HUDEP-2 (cell line): ENCODE measurements at regions not wholly inside any gene's neighbourhood (a gene's known extent, or its start where the extent isn't known, plus 50 kb on each side); places are given as distances from the start of the nearest gene placed in this dataset.

Source experiments
- DNase-seq, 76 experiments: peaks; one replicate each; lab custom pipeline; 2025; ENCODE audit not compliant: unreplicated experiment in 76 of 76; lab: John Stamatoyannopoulos, UW

DNA sequence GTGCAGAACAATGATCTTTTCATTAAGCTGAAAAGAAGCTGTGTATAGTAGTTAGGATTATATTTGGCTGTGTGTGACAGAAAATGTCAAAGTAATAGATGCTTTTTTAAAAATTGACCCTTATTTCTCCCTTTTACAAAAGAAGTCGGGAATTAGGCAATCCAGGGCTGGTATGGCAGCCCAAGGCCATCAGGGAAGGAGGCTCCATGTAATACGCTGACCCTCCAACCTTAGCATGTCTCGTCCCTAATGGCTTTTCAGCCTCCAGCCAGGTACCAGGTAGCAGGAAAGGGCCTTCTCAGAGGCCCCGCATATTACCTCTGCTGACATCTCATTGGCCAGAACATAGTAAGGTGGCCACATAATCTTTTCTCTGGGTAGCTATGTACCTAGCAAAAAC, 79.7 kb downstream of the VCPKMT start:
- DNase-seq: no peak

DNA sequence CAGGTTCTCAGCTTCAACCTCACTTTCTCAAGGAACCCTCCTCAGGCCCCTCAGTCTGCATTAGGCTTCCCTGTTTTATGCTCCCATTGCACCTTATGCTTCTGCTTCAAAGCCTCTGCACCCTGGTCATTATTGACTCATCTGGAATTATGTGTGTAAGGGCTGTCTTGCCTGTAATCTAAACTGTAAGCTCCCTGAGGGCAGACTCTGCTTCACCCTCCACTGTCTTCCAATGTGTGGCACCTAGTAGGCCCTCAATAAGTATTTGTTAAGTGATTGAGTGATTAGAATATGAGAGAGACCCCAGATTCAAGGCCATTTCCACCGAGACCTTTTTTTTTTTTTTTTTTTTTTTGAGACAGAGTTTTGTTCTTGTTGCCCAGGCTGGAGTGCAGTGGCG, 79.1 kb downstream of the VCPKMT start:
- no peak for DNase-seq

DNA sequence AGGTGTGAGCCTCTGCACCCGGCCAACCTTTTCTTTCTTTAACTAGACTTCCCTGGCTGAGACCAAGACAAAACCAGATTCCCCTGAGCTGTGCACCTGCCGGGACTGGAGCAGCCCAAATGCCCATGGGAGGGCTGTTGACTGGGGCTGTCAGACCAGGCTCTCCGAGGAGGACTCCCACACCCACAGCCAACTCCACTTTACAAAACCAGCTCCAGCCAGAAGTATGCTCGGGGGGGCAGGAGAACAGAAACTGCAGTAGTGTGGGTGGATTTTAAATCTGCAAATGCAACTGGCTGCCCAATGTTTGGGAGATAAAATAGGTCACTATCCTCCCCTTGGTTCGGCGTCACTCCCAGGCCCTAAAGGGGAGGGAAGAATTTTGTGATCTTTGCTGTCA, 78.5 kb downstream of the VCPKMT start:
- DNase-seq: peak in 68 of 76 experiments; percentile 5 to 83 (median 45)

DNA sequence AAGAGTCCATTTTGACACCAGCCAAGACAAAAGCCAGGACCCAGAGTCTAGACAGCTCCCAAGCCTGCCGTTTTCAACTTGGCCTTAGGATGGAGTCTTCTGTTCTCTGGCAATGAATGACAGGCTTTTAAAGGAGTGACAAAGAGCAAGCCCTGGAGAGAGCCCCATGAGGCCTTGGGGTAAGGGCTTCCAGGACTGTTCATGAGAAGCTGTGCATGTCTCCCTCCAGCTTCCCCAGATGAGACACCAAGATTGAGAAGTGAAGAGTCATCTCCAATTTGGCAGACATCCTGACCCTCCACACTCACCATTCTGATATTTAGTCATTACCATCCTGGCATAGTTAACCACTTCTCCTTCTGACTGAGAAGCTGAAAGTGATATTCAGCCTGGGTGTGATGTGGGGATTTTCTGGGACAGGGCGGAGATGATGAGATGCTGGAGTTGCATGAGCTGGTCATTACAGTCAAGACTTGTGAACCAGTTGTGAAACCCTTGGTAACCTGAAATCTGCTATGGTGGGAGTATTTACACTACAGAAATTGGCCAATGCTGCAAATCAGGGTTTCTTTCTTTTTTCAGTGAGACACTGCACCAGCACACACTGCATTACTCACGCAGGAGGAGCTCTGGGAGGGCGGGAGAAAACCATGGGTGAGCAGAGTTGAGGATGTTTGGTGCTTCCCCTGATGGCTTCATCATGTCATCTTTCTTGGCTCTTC, 77.8 kb downstream of the VCPKMT start:
- DNase-seq: peak in 72 of 76 experiments; percentile 23 to 88 (median 64)

DNA sequence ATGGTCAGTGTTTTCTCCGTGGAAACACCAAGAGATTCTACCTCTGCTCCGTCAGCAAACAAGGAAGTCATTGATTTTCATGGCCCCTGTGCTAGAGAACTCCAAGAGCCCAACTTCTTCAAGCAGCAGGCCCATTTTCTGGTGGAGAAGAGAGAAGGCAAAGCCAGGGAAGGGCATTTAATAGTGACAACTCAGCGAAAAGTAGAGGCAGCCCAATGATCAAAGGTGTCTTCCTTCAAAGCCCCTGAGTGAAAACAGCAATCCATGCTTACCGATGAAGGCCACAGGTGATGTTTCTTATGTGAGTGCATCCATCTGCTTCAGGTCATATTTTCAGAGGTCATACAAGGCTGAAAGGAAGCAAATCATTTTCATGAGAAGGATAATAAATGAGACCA, 77.3 kb downstream of the VCPKMT start:
- DNase-seq: no peak

DNA sequence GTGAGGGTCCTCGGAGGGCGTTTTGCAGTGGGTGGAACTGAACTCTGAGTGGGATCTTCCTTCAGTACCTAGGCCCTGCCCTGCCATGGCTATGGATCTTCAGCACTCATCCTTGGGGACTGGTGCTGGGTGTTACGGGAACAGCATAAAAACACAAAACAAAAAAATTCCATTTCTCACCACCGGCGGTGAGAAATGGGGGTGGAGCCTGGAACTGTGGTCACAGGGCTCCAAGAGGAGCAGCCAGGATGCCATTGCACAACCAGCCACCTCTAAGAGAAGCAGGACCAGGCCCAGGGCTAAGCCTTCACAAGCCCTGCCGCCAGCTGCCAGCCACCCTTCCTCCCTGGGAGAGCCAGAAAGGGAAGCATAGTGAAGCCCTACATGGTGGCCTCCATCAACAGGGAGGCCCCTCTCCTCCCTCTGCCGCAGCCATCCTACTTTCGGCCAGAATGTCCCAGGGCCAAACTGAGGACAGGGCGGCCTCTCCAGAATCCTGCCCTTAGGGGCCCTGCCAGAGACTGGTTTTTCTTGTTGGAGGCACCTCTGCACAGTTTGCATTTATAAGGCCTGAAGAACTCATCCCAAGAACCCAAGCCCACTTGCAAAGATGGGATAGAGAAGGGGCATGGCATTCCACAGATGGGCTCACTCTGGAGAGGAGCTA, 76.5 kb downstream of the VCPKMT start:
- no peak for DNase-seq

DNA sequence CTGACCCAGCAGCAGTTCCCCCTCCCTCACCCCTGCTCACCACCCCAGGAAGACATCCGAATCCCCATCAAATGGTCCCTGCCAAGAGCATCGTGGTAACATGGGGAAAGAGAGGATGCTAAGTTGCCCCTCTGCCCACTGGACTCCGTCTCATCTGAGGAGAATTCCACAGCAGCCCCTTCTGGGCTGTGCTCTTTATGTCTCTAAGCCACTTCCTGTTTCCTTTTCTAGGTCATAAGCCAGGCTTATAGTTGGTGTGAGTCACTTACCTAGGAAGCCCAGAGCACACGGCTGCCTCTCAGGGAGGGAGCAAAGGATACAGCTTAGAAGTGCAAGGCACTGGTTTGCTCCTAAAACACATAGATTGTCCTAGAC, 76.0 kb downstream of the VCPKMT start:
- DNase-seq: no peak

DNA sequence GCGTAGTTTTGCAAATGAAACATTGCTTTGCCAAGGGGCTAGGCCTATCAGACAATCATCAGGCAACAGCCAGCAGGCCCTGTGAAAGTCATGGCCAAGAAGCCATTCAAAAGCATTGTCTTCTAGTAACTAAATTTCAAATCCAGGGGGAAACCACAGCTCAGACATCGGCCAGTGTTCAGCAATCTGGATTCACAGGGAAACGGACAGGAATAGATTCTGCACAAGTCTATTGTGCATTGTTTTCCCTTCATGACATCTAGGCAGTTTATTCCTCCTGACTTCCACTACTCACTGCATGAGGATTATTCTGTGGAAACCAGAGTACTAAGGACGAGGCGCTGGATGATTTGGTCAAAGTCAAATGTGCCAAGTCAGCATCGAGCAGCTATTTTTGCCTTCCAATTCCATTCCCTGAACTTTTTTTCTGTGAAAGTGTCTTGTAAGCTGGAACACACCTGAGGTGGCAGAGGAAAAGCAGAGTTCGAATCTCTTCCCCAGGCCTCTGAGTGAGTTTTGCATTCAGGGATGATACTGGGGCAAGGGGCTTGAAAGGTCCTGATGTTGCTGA, 75.4 kb downstream of the VCPKMT start:
- DNase-seq: no peak

DNA sequence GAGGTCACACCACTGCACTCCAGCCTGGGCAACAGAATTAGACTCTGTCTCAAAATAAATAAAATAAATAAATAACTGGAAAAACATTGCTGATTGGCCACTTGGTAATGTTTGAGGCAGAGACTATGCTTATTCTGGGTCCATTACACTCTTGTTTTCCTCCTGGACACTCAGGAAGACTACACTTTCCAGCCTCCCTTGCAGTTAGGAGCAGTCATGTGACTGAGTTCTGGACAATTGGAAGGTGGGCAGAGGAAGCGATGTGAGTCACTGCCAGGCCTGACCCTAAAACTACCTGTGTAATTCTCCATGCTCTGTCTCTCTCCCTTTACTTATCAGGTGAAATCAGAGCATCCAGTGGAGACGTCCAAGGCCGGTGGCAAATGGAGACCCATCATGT, 74.4 kb downstream of the VCPKMT start:
- no peak for DNase-seq

DNA sequence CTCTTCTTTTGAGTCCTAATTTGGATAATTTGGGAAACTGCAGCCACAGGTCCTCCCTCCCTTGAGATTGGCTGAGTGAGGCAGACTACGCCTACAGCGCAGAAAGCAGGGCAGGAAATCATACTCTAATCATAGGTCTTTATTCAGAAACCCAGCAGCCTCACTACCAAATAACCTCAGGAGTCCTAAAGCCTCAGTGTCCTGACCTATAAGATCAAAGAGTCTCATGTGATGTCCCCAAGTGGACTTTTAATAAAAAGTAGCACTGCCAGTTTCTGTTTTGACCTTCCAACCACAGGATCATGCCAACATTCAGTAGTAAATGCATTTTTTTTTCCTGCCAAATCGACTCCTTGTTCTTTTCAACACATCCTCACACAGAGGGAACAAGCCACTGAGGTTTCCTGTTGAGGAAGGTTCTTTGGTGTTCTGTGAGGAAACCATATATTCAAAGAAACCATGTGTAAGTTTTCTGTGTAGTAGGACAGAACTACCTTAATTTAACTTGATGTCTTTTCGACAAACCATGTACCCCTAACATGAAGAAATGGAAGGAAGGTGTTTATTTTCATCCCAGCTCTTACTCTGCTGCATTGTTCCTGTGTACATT, 72.2 kb downstream of the VCPKMT start:
- peak in 1 of 76 experiments; percentile 9 for DNase-seq

DNA sequence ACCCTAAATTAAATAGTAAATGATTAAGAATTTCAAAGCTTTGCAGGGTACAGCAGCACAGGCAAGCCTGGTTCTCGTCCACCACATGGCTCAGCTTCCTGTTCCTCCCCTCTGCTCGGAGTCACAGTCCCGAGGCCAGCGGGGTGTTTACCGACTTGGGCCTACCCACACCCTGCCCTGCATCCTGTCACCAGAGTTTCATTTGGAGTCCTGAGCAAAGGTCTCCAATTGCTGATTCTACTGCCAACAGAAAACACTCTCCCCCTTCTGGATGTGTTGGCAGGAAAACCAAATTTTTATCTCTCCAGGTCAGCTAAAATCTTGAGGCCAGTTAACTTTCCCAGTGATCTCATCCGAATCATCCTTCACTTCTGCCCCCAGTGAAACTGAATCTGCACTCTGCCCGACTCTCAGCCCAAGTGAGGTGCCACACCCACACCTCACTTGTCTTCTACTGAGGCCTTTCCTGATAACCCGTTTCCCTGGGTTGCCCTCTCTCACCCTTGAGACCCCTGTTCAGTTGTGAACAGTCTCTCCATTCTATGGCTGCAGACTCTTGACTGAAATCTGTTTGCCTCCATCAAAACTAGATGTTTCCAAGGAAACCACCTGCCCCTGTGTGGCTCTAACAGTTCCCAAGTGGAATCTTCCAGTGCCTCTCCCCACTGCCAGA, 71.2 kb downstream of the VCPKMT start:
- peak in 68 of 76 experiments; percentile 5 to 78 (median 54) for DNase-seq

DNA sequence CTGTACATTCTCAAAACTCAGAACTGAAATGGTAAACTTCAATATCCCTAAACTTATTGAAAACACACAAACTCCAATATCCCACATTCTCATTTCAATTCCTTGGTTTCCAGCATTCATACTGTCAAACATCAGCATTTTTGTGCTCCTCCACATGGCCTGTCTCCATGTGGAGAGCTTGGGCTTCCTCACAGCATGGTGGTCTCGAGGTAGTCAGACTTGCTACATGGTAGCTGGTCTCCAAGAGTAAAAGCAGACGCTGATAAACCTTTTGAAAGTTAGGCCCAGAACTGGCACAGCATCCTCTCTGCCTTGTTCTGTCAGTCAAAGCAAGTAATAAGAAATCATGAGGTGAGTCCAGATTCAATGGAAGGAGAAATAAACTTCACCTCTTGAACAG, 70.5 kb downstream of the VCPKMT start:
- no peak for DNase-seq

DNA sequence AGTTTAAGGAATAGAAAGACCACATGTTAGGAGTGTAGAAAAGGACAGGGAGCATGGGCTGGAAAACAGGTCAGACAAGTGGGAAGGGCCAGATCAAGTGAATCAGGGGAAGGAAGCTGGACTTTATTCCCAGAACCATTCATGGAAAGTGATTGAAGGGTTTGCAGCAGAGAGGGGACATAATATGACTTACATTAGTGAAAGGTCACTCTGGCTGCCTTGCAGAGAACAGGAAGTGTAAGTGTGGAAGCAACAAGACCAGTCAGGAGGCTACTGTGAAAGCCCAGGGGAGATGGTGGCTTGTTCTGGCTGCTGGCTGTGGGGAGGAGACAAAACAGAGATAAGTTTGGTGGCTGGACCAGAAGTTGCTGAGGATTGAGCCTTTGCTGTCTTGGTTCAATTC, 69.1 kb downstream of the VCPKMT start:
- no peak for DNase-seq

DNA sequence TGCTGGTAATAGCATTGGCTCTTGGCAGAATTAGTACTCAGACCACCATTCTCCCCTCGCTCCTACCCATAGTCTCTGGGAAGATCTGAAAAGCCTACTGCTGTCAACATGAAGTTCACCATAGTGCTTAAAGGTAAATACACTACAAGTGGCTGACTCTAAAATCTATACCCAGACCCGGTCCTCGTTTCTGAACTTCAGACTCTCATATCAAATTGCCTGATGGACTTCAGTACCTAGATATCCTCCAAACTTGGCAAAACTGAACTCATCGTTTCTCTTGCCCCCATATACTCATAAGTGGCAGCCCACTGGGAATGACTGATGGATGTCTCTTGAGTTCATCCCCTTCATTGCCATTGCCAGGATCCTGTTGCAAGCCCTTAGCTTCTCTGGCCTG, 67.3 kb downstream of the VCPKMT start:
- no peak for DNase-seq

DNA sequence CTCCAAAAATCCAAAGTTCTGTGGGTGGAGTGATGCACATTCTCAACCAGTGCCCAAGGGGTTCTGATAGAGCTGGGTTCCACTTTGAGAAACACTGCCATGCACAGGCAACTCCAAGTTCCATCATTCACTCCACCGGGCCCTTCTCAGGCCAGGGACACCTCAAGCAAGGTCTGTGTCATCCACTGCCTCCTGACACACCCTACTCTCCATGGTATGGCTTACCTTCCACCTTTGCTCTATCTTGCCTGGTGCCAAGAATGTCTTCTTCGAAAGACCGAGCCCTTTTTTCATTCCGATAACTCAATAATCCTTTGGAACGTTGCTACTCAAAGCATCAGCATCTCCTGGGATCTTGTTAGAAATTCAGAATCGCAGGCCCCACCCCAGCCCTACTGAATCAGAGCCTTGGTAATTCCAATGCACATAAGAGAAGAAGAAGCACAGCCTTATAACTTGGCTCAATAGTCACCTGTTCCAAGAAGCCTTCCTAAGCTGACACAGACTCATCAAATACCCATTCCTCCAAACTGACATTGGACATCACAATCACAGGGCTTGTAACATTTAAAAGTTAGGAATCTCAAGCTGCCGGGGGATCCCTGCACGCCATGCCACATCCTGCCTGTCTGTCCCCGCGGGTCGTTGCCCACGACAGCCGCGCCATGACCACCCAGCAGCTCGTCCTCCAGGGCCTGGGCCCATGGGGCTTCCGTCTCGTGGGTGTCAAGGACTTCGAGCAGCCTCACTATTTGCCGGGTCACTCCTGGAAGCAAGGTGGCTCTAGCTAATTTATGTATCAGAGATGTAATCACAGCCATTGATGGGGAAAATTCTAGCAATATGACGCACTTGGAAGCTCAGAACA, 66.4 kb downstream of the VCPKMT start:
- DNase-seq: no peak

DNA sequence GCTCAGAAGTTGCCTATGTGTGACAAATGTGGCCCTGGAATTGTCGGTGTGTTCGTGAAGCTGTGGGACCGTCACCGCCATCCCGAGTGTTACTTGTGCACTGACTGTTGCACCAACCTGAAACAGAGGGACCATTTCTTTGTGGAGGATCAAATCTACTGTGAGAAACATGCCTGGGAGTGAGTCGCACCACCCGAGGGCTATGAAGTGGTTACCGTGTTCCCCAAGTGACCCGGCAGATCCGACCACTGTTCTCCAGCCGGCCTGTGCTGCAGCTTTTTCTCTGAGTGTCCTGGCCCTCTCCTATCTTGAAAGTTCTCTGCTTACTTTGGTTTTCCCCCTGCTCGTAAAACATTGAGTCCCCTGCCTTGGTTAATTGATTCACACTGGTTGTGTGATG, 65.3 kb downstream of the VCPKMT start:
- DNase-seq: no peak

DNA sequence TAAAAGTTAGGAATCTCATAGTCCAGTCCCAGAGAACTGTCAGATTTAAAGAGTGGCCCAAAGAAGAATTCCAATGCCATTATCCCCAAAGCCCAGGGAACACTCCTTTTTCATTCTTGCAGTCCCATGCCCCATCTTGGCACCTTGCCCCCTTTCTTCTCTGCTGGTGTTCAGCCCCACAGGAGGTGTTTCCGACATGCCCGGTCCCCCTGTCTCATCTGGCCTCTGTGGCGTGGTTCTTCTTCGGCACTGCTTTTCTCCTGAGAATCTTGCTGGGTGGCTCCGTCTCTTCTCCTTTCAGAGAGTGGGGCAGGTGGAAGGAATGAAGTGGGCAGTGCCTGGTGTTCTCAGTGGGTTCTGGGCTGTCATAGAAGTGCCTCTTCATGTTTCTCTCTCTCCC, 64.7 kb downstream of the VCPKMT start:
- no peak for DNase-seq

DNA sequence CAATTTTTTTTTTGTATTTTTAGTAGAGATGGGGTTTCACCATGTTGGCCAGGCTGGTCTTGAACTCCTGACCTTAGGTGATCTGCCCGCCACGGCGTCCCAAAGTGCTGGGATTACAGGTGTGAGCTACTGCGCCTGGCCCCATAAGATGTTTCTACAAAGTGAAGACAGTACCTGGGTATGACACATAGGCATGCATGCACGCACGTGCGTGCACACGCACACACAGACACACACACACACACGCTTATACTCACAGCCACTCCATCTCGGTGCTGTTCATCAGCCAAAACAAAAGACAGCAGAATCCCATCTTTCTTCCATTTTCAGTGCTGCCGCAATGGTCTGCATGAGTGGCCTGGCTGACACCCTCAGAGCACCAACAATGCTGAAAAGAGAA, 63.9 kb downstream of the VCPKMT start:
- no peak for DNase-seq

DNA sequence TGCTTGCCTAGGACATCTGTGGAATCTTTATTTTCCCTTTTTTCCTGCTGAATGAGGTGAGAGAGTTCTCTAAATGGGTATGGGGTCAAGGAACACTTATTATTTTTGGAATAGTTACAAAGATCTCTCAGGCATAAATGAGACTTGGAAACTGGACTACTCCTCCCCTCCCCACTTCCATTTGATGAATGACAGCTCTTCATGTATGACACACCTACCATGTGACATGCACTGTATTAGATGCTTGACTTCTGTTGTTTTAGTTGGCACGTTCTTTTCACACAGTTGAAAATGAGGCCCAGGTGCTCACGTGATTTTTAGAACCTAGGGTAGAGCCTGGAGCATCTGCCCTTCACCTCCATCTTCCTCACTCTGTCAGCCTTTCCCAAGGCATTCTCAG, 62.4 kb downstream of the VCPKMT start:
- no peak for DNase-seq
